ENCODE measurements at regions not wholly inside any gene's neighbourhood (a gene's known extent, or its start where the extent isn't known, plus 50 kb on each side); places are given as distances from the start of the nearest gene placed in this dataset.

- TF ChIP-seq CTCF (IDR thresholded peaks at IDR 0.05), result no peak
- TF ChIP-seq POLR2A (IDR thresholded peaks at IDR 0.05; ENCODE audit: low read depth), result no peak
- TF ChIP-seq POLR2AphosphoS5 (IDR thresholded peaks at IDR 0.05), result no peak
These were observed 477.3 kb downstream of the LIG4 start for GRCh38 chr13:107738004-107738403.
